Hematopoietic multipotent progenitor cell treated with erythropoietin and hydrocortisone succinate and interleukin-3 and kit ligand, for 6 days (in vitro differentiated cells): ENCODE measurements at regions not wholly inside any gene's neighbourhood (a gene's known extent, or its start where the extent isn't known, plus 50 kb on each side); places are given as distances from the start of the nearest gene placed in this dataset.
"Not testable (repeated sequence)": the region's sequence is repeated elsewhere in the genome, so short reads cannot be mapped to it uniquely, and the experiment has no call there.

Source experiments
- DNase-seq: peaks from one replicate; pipeline ENCODE4 v3.0.0-alpha.2; 2015

DNA sequence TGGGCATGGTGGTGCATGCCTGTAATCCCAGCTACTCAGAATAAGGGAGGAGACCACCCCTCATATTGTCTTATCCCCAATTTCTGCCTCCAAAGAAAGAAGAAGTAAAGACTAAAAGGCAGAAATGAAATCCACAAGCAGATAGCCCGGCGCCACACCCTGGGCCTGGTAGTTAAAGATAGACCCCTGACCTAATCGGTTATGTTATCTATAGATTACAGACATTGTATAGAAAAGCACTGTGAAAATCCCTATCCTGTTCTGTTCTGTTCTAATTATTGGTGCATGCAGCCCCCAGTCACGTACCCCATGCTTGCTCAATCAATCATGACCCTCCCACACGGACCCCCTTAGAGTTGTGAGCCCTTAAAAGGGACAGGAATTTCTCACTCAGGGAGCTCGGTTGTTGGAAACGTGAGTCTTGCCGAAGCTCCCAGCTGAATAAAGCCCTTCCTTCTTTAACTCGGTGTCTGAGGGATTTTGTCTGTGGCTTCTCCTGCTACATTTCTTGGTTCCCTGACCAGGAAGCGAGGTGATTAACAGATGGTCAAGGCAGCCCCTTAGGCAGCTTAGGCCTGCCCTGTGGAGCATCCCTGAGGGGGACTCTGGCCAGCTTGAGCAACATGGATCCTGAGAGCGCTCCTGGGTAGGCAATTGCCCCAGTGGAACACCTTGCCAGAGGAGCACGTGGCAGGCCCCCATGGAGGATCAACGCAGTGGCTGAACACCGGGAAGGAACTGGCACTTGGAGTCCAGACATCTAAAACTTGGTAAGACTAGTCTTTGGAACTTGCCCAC, 188.7 kb upstream of the NDUFV2 start:
- DNase-seq: peak; percentile 5

DNA sequence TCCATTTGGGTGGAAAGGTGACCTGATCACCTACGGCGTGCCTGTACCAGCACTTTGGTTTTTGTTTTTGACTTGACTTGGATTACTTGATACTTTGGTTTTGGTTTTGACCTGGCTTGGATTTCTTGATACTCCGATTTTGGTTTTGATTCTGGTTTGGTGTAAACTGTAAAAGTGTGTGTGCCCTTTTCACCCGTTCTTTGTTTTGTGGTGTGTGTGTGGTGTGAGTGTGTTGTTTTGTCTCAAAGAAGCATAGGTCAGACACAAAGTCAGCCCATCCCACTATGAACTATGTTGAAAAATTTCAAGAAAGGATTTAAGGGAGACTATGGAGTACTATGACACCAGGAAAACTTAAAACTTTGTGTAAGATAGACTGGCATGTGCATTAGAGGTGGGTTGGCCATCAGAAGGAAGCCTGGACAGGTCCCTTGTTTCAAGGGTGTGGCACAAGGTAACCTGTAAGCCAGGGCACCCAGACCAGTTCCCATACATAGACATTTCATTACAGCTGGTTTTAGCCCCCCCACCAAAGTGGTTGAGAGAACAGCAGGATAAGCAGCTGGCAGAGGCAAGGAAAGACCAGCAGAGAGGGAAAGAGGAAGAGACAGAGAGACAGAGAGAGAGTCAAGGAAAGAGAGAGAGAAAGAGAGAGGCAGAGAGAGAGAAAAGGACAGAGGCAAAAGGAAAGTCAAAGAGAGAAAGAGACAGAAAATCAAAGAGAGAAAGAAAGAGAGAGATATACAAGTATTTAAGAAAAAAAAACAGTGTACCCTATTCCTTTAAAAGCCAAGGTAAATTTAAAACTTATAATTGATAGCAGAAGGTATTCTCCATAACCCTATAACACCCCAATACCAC, 187.9 kb upstream of the NDUFV2 start:
- not testable (repeated sequence) for DNase-seq

DNA sequence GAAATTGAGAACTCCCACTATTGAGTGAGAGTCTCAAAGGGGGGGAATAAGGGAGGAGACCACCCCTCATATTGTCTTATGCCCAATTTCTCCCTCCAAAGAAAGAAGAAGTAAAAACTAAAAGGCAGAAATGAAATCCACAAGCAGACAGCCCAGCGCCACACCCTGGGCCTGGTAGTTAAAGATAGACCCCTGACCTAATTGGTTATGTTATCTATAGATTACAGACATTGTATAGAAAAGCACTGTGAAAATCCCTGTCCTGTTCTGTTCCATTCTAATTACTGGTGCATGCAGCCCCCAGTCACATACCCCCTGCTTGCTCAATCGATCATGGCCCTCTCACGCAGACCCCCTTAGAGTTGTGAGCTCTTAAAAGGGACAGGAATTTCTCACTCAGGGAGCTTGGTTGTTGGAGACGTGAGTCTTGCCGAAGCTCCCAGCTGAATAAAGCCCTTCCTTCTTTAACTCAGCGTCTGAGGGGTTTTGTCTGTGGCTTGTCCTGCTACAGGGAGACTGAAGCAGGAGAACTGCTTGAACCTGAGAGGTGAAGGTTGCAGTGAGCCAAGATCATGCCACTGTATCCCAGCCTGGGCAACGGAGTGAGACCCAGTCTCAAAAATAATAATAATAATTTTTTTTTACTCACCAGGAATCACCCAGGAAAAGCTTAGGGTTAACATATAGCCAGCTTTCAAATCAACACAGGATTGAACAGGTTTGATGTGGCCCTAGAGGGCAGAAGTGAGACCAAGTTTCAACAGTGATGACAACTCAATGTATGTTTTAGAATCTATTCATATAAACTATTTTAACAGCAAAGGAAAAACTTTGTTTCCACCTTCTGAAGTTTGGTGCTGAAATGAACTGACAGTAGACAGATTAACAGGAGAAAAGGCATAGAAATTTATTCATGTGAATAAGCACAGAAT, 181.4 kb upstream of the NDUFV2 start:
- peak; percentile 18 for DNase-seq

DNA sequence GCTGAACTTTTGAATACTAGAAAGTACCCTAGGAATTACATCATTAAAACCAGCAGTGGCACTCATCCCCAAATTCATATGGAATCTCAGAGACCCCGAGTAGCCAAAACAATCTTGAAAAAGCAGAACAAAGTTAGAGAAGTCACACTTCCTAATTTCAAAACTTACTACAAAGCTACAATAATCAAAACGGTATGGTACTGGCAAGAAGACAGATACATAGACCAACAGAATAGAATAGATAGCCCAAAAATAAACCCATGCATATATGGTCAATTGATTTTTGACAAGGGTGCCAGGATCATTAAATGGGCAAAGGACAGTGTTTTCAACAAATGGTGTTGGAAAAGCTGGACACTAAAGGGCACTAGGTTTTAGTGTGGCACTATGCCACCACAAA, 176.0 kb upstream of the NDUFV2 start:
- DNase-seq: no peak

DNA sequence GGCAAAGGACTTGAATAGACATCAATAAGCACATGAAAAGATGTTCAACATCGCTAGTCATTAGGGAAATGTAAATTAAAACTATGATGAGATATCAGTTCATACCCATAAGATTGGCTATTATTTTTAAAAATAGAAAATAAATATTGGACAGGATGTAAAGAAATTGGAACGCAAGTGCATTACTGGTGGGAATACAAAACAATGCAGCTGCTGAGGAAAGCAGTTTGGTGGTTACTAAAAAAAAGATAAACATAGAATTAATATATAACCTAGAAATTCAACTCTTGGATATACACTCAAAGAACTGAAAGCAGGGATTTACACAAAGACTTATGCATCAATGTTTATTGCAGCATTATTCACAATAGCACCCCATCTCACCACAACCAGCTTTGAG, 174.5 kb upstream of the NDUFV2 start:
- DNase-seq: no peak

DNA sequence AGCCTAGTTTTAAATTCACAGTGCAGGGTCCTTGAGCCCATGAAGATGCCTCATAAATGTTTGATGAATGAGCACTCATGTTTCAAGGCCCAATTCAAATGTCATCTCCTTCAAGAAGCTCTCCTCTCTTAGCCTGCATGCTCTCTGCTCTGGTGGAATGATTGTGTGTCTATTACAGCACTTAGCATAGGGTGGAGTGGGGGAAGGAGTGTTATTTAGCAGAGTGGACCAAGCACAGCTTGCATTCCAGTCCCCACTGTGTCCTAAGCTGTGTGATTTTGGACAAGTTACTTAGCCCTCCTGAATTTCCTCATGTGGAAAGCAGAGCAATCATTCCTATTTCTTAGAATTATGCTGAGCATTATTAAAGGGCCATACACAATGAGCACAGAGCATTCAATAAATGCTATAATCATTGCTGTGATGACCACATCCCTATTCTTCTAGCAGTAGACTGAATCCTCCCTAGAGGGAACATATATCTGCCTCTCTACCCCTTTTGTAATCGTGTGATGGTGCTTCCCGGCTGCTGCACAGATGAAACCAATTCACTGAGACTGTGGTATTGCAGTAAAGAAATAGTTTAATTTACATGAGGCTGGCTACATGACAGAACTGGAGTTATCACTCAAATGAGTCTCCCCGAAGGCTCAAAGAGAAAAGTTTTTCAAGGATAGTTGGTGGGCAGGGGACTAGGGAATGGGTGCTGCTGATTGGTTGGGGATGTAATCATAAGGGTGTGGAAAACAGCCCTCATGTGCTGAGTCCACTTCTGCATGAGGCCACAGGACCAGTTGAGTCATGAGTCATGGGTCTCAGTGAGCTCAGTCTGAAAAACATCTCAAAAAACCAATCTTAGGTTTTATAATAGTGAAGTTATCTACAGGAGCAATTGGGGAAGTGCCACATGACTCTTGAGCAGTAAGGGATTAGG, 173.4 kb upstream of the NDUFV2 start:
- DNase-seq: no peak

DNA sequence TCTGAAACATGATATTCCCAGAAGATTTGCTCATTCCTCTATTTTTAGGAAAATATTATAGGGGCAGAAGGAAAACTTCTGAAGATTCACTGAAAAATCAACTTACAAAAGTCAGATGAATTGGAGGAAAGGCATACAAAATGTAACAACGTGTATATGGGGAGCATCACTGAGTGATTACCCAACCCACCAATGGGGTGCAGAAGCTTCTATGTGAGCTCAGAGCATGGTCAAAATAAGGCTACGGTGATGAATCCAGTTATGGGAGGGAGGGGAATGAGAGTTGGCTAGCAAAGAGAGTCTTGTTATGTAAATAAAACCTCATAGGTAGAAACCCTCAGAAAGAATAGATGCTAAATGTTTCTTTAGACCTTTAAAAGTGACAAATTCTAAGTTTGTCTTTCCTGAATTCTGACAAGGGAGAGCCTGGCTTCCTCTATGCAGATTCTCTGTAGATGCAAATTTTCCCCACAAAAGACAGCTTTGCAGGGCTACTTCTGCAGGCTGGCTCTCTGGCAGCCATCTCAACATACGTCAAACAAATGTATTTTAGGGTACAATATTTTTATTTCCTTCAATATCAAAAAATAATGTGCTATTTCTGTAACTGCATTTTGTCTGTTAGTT, 171.4 kb upstream of the NDUFV2 start:
- no peak for DNase-seq

DNA sequence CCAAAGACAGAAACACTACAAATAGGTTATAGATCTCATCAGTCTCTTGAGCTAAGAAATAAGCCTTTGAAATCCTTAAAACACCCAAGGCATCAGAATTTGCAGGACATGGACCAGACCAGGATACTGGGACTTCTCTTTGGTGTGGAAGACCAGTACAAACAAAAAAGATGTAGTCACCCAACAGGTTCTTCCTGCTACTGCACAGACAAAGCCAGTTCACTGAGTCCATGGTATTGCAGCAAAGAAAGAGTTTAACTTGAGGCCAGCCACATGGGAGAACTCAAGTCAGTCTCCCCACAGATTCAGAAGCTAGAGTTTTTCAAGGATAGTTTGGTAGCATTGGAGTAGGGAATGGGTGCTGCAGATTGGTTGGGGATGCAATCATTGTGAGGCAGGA, 169.6 kb upstream of the NDUFV2 start:
- no peak for DNase-seq

DNA sequence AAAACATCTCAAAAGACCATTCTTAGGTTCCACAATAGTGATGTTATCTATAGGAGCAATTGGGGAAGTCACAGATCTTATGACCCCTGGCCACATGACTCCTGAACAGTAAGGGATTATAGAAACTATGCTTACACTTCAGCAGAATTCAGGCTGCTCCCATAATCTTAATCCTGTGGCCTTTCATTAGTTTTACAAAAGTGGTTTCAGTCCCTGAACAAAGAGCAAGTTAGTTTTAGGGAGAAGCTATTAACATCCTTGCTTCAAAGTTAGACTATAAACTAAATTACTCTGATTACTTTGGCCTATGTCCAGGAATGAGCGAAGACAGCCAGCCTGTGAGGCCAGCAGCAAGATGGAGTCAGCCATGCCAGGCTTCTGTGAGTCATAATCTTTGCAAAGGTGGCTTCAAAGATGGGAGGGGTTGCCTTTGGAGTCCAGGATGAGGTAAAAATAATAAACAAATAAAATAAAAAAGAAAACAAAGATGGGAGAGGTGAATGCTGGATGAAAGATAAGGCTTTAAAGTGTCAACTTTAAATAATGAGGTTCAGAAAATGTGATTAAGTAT, 168.7 kb upstream of the NDUFV2 start:
- no peak for DNase-seq

DNA sequence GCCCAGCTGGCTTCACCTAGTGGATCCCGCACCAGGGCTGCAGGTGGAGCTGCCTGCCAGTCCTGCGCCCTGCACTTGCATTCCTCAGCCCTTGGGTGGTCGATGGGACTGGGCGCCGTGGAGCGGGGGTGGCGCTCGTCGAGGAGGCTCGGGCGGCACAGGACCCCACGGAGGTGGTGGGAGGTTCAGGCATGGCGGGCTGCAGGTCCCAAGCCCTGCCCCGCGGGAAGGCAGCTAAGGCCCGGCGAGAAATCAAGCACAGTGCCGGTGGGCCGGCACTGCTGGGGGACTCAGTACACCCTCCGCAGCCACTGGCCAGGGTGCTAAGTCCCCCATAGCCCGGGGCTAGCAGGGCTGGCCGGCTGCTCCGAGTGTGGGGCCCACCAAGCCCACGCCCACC, 167.2 kb upstream of the NDUFV2 start:
- not testable (repeated sequence) for DNase-seq

DNA sequence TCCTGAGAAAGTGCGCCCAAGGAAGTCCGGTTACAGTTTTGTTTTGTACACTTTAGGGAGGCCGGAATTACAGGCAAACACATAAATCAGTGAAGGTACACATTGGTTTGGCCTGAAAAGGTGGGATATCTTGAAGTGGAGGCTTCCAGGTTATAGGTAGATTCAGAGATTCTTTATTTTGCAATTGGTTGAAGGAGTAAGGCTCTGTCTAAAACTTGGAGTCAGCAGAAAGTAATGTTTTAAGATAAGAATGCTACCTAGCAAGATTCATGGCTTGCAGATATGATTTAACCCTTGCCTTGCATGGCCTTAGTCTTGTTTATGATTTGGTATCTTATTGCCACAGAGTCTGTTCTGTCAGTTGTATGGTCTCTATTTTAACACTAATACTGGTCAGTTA, 165.9 kb upstream of the NDUFV2 start:
- DNase-seq: no peak

DNA sequence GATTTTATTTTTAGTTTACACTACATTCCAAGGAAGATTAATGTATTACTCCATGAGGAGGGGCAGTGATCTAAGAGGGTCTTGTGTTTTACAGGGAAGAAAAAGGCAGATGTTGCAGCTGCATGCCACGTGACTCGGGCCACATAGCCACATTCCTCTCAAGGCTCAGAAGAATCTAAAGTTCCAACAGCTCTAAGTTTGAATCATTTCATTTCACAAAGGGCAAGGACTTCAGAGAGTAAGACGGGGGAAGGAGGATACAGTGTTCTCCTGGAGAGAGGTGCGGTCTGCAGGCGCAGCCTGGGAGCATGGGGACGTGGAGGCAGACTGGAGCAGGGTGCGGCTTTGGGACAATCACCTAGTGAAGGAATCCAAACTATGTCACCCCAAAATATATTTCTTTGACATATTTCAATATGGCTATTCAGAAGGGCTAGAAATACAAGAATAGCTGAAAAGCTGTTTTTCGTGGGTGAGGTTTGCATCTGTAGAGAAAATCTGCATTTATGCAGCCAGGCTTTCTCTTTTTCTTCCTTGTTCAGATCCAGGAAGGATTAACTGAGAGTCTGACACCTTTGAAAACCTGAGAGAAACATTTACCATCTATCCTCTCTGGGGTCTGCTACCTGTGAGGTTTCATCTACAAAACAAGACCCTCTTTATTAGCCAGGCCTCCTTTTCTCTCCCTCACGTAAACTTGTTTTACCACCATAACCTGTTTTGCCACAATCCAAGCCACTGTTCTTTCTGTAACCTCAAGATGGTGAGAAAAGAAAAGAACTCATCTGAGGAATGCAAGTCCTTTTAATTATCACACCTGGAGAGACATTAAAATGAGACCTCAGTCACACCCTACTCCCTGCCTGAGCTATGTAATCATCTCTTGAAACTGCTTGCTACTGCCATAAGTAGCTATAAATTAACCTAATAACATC, 165.1 kb upstream of the NDUFV2 start:
- DNase-seq: no peak

DNA sequence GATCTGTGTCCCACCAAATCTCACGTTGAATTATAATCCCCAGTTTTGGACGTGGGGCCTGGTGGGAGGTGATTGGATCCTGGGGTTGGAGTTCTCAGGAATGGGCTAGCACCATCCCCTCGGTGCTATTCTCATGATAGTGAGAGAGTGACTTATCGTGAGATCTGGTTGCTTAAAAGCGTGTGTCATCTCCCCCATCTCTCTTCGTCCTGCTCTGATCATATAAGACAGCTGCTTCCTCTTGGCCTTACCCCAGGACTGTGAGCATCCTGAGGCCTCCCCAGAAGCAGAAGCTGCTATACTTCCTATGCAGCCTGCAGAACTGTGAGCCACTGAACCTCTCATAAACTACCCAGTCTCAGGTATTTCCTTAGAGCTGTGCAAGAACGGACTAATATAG, 163.7 kb upstream of the NDUFV2 start:
- DNase-seq: peak; percentile 66

DNA sequence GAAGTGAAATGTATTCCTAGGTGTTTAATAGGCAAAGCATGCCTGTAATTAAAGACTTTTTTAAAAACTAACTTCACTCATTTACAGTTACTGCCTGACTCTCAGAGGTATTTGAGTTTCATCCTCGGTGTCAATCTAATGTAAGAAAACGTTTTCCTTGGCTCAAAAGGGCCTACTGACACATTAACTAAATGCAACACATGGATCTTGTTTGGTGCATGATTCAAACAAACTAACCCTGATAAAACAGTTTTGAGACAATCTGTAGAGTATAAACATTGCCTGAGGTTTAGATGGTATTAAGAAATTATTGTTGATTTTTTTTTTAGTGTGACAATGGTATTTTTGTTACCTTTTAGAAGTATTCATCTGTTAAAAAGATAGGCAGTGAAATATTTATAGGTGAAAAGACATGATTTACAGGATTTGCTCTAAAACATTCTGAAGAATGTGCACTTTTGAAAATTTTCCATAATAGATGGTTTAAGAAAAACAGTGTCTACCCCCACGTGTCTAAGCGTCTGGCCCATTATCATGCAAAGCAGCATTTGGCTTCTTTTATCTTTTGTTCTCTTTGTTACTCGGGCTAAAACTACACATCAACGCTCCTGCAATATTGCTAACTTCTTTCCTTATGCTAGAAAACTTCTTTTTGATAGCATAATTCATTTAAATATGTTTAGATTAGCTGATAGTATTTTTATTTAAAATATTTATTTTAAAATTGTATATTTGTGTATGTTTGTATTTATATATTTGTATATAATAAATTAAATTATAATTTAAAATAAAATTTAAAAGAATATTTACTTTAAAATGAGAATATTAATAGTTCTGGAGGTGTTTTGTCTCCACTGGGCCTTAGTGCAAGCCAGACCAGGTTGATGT, 160.2 kb upstream of the NDUFV2 start:
- DNase-seq: peak; percentile 39

DNA sequence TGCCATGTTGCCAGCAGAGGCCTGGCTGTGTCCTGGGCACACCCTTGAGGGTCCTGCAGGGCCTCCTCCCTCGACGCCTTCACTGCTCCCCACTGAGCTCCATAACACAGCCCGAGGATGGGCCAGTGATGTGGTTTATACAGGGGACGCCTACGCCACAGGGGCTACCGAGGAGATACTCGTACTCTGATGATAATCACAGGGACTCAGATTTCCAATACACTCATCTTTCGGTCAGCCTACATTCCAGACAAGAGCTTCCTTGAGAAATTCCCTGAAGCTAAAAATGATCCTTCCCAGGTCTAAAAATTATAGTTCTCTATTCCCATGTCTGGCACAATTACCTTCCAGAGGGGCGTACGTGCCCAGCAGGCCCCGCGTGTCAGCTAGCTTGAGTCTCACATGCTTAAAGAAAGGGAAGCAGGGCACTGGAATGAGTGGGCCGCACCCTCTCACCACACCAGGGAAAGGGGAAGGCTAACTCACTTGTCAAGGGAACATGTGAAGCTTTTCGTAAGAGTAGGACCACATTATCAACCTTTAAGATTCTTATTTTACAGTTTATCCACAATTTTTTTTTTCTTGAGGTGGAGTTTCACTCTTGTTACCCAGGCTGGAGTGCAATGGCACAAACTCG, 159.5 kb upstream of the NDUFV2 start:
- DNase-seq: no peak

DNA sequence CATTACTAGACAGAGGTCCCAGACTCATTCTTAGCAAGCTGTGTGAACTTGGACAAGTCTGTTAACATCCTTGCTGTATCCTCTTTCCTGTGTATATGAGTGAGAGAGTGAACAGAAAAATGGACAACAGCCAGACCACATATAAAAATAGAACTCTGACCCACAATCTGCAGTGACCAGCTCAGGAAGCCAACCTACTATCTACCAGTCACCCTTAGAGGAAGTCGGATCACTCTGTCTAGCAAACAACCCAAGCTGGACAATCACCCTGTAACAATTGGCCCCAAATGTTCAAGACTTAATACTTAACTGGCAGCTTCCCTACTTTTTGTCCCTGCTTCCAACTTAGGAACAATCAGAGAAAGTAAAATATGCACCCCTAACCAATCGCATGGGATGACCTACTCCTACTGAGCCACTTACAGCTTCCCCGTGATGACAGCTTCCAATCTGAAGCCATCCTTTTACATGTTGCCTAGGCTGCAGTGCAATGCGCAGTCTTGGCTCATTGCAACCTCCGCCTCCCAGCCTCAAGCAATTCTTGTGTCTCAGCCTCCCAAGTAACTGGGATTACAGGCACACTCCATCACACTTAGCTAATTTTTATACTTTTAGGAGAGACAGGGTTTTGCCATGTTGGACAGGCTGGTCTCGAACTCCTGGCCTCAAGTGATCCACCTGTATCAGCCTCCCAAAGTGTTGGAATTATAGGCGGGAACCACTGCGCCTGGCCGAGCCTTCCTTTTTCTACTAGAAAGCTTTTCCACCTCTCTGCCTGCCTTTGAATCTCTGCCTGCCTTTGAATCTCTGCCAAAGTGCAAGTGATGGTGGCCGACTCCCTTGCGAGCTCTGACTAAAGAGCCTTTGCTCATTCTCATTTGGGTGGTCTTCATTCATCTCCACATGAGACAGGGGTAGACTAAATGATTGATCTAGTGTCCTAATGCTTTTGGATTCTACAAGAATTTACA, 158.3 kb upstream of the NDUFV2 start:
- DNase-seq: peak; percentile 47

DNA sequence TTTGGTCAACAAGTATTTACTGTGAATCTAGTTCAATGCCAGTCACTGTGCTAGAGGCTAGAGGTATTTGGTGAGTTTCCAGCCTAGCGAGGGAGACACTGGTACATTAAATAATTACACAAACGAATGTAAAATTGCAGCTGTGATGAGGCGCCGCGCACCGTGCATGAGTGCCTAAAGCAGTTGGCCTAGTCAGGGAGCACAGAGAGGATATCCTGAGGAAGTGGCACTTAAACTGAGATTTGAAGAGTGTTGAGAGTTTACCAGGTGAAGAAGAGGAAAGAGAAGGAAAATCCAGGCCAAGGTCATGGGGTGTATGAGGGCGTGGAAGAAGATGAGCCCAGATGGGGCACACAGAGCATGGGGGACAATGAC, 157.6 kb upstream of the NDUFV2 start:
- DNase-seq: no peak
